ENCODE measurements at regions not wholly inside any gene's neighbourhood (a gene's known extent, or its start where the extent isn't known, plus 50 kb on each side); places are given as distances from the start of the nearest gene placed in this dataset.

DNA sequence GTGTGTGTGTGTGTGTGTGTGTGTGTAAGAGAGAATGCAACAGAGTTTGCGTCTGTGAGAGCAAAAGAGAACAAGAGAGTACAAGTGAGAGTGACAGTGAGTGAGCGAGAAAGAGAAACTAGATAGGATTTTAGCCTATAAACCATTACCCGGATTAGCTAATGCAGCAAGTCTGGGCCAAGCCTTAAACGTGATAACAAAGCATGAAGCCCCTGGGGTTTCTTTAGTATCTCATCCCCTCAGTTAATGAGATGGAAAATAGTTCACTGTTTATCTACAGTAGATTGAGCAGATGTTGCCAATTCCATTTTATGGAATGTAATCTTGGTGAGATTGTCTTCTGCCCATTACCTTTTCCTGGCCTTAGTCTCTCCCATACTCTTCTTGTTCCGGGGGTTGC is 114.5 kb downstream of the MAT2B start (continued):
- TF ChIP-seq, protein P1, sequence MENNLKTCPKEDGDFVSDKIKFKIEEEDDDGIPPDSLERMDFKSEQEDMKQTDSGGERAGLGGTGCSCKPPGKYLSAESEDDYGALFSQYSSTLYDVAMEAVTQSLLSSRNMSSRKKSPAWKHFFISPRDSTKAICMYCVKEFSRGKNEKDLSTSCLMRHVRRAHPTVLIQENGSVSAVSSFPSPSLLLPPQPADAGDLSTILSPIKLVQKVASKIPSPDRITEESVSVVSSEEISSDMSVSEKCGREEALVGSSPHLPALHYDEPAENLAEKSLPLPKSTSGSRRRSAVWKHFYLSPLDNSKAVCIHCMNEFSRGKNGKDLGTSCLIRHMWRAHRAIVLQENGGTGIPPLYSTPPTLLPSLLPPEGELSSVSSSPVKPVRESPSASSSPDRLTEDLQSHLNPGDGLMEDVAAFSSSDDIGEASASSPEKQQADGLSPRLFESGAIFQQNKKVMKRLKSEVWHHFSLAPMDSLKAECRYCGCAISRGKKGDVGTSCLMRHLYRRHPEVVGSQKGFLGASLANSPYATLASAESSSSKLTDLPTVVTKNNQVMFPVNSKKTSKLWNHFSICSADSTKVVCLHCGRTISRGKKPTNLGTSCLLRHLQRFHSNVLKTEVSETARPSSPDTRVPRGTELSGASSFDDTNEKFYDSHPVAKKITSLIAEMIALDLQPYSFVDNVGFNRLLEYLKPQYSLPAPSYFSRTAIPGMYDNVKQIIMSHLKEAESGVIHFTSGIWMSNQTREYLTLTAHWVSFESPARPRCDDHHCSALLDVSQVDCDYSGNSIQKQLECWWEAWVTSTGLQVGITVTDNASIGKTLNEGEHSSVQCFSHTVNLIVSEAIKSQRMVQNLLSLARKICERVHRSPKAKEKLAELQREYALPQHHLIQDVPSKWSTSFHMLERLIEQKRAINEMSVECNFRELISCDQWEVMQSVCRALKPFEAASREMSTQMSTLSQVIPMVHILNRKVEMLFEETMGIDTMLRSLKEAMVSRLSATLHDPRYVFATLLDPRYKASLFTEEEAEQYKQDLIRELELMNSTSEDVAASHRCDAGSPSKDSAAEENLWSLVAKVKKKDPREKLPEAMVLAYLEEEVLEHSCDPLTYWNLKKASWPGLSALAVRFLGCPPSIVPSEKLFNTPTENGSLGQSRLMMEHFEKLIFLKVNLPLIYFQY (CRISPR knock-in tag; IDR thresholded peaks at IDR 0.05; ENCODE audit: borderline replicate concordance): no peak

- Histone ChIP-seq H3K27me3 (ENCODE audit: control insufficient read depth in 1 of 2, insufficient read depth in 2 of 2, low read length in 2 of 2) (no peaks in the 10 kb centered on the region), H4K20me1 (ENCODE audit: insufficient read depth, low read length) (no peaks in the 10 kb centered on the region), H3K27ac (ENCODE audit: extremely low read length, insufficient read depth, low read length) (no peak overlapping the region), H3K9me3 (ENCODE audit: low read length) (no peaks in the 10 kb centered on the region), H3K4me2 (ENCODE audit: low read depth, low read length) (no peak overlapping the region), H3K36me3 (replicated peaks in 1 of 2; ENCODE audit: control insufficient read depth in 1 of 2, insufficient read depth in 2 of 2, low read length in 2 of 2) (no peaks in the 10 kb centered on the region), H3K9ac (ENCODE audit: insufficient read depth, low read depth, low read length) (no peak overlapping the region), H3K4me3 (replicated peaks in 1 of 3; ENCODE audit: insufficient read depth in 1 of 3, low read depth in 2 of 3, low read length in 3 of 3) (no peak overlapping the region), H3K79me2 (ENCODE audit: insufficient read depth, low read length) (no peaks in the 10 kb centered on the region), H2AFZ (ENCODE audit: low read length) (no peak overlapping the region), H3K4me1 (ENCODE audit: insufficient read depth, low read length) (no peaks in the 10 kb centered on the region)
- ATAC-seq (no peak), FAIRE-seq (no peak), DNase-seq (ENCODE audit: low spot score) (no peak)
- no peak for TF ChIP-seq HDAC1 (CRISPR knock-in tag; IDR thresholded peaks at IDR 0.05)
- no peak for TF ChIP-seq ZSCAN31 (CRISPR knock-in tag; IDR thresholded peaks at IDR 0.05; ENCODE audit: low read depth)
- no peak for TF ChIP-seq XRCC5 (optimal IDR thresholded peaks at IDR 0.05; ENCODE audit: low read length)
- TF ChIP-seq TAF1 (CRISPR knock-in tag; IDR thresholded peaks at IDR 0.05): no peak
- TF ChIP-seq STAT5B (CRISPR knock-in tag; IDR thresholded peaks at IDR 0.05): no peak
- TF ChIP-seq ZNF850 (CRISPR knock-in tag; conservative IDR thresholded peaks at IDR 0.05): no peak
- TF ChIP-seq PLRG1 (conservative IDR thresholded peaks at IDR 0.05): no peak
- TF ChIP-seq ETS1 (CRISPR knock-in tag; IDR thresholded peaks at IDR 0.05): no peak
- TF ChIP-seq ZNF660 (CRISPR knock-in tag; IDR thresholded peaks at IDR 0.05; ENCODE audit: borderline replicate concordance, low read depth): no peak
- no peak for TF ChIP-seq SMYD3 (CRISPR knock-in tag; IDR thresholded peaks at IDR 0.05)
- TF ChIP-seq ZFP36L1 (CRISPR knock-in tag; IDR thresholded peaks at IDR 0.05): no peak
- no peak for TF ChIP-seq U2AF2 (IDR thresholded peaks at IDR 0.05; ENCODE audit: low read depth, low read length)
- TF ChIP-seq ZNF772 (CRISPR knock-in tag; IDR thresholded peaks at IDR 0.05): no peak
- TF ChIP-seq, protein P2, sequence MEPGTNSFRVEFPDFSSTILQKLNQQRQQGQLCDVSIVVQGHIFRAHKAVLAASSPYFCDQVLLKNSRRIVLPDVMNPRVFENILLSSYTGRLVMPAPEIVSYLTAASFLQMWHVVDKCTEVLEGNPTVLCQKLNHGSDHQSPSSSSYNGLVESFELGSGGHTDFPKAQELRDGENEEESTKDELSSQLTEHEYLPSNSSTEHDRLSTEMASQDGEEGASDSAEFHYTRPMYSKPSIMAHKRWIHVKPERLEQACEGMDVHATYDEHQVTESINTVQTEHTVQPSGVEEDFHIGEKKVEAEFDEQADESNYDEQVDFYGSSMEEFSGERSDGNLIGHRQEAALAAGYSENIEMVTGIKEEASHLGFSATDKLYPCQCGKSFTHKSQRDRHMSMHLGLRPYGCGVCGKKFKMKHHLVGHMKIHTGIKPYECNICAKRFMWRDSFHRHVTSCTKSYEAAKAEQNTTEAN (CRISPR knock-in tag; conservative IDR thresholded peaks at IDR 0.05): no peak
- no peak for TF ChIP-seq SNRNP70 (IDR thresholded peaks at IDR 0.05; ENCODE audit: low read depth, low read length)
- no peak for TF ChIP-seq ZFAT (CRISPR knock-in tag; conservative IDR thresholded peaks at IDR 0.05)
- no peak for TF ChIP-seq ZNF792 (CRISPR knock-in tag; IDR thresholded peaks at IDR 0.05)
- CTCF ChIA-PET (ENCODE audit: low intra/inter-chr PET ratio, low total read pairs): no interaction called here
- 0% methylated on average over 2 of the region's 2 CpGs for WGBS (ENCODE audit: low lambda C conversion rate)
- in situ Hi-C loops (cut with HindIII; ENCODE audit: extremely low pct_ligation_motif_present, low pct_unique_long_range_greater_than_20kb): no loop called here
- no TSS peak for BruUV-seq (replicated peaks)
- POLR2A ChIA-PET: no interaction called here
- intact Hi-C loops (cut with micrococcal nuclease; ENCODE audit: unreplicated experiment): no loop called here
These were observed 117.4 kb downstream of the MAT2B start for GRCh38 chr5:163622799-163623198.
